Left lung (tissue), 4 donors: ENCODE measurements at regions not wholly inside any gene's neighbourhood (a gene's known extent, or its start where the extent isn't known, plus 50 kb on each side); places are given as distances from the start of the nearest gene placed in this dataset.

Experiments used
- ATAC-seq: fragments of 200-7000 bp; cut with Tn5 transposase; one replicate; pipeline ENCODE4 v1.9.1; 2020; ENCODE audit warnings: moderate library complexity
- DNase-seq, 4 donors: peaks; one replicate each; pipeline ENCODE4 v3.0.0-alpha.2; 2013 to 2020
- H3K27ac ChIP-seq, 2 donors: fragments of 200-600 bp; sonication (generic) in 1 of 2; one replicate each; pipeline versions ENCODE4 v1.5.0 to v1.8.0; 2020 to 2021
- H3K27me3 ChIP-seq, 2 donors: fragments of 200-600 bp; sonication (generic) in 1 of 2; one replicate each; pipeline versions ENCODE4 v1.5.0 to v1.8.0; 2020 to 2021
- H3K36me3 ChIP-seq, 2 donors: fragments of 200-600 bp; sonication (generic) in 1 of 2; one replicate each; pipeline versions ENCODE4 v1.5.0 to v1.8.0; 2020 to 2021
- H3K4me1 ChIP-seq, 2 donors: fragments of 200-600 bp; one replicate each; pipeline ENCODE4 v1.8.0; 2021
- H3K4me3 ChIP-seq, 2 donors: fragments of 200-600 bp; sonication (generic) in 1 of 2; one replicate each; pipeline versions ENCODE4 v1.5.0 to v1.8.0; 2020 to 2021; ENCODE audit warnings: mild to moderate bottlenecking in 1 of 2
- H3K9me3 ChIP-seq, 2 donors: fragments of 200-600 bp; sonication (generic) in 1 of 2; one replicate each; pipeline versions ENCODE4 v1.5.0 to v1.8.0; 2020 to 2021
- intact Hi-C, 2 donors: fragments of 100-400 bp; cut with DNase I; formaldehyde crosslinking; loops; one replicate each; pipeline versions ENCODE4 v1.11.2 to v1.14.2; 2022
- TF ChIP-seq, protein P1 (sequence below), 2 donors: fragments of 200-600 bp; sonication (generic) in 1 of 2; IDR thresholded peaks; one replicate each; pipeline versions ENCODE4 v1.5.0 to v1.8.0; 2021; ENCODE audit warnings: antibody characterized with exemption in 2 of 2
- donor health status: DM: no; HTN: yes; CAD: no.
- donor health status: DM: no; HTN: no; CAD: no.

DNA sequence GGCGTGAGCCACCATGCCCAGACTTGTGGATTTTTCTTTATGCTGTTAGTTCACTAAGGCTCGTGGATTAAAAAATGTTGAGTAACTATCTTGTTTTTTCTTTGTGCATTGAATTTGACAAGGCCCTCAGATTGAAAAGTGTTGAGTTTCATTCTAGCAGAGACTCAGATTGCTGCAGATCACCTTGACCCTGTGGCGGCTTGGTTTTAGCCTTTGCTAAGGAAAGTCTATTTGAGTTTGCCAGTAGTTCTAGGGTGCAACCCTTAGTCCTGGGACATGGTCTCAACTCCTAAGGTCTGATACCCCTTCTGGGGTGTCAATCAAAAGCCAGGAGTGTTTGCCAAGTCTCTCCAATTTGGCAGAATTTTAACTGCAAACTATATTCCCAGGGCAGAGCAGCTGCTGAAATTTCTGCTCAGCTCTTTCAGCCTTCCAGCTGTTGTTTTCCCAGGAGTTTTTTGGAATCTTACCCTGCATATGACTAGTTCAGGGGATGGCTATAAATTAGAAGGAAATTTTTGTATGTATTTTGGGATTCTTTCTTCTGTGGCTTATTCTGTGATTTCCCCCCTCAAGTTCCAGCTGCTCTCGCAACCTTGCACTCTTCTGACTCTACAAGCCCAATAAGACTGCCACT is 84.3 kb upstream of the HAND1 start:
- Histone ChIP-seq H3K27ac (no peak overlapping the region), H3K4me1 (no peaks in the 10 kb centered on the region), H3K9me3 (no peaks in the 10 kb centered on the region), H3K36me3 (no peaks in the 10 kb centered on the region), H3K4me3 (no peak overlapping the region), H3K27me3 (peaks cover 0 to 5% of the 10 kb centered on the region in 2 donors)
- intact Hi-C loops, result no loop called here
- ATAC-seq, result no peak
- TF ChIP-seq, protein P1, sequence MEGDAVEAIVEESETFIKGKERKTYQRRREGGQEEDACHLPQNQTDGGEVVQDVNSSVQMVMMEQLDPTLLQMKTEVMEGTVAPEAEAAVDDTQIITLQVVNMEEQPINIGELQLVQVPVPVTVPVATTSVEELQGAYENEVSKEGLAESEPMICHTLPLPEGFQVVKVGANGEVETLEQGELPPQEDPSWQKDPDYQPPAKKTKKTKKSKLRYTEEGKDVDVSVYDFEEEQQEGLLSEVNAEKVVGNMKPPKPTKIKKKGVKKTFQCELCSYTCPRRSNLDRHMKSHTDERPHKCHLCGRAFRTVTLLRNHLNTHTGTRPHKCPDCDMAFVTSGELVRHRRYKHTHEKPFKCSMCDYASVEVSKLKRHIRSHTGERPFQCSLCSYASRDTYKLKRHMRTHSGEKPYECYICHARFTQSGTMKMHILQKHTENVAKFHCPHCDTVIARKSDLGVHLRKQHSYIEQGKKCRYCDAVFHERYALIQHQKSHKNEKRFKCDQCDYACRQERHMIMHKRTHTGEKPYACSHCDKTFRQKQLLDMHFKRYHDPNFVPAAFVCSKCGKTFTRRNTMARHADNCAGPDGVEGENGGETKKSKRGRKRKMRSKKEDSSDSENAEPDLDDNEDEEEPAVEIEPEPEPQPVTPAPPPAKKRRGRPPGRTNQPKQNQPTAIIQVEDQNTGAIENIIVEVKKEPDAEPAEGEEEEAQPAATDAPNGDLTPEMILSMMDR (IDR thresholded peaks at IDR 0.05), result no peak
- DNase-seq, result no peak

DNA sequence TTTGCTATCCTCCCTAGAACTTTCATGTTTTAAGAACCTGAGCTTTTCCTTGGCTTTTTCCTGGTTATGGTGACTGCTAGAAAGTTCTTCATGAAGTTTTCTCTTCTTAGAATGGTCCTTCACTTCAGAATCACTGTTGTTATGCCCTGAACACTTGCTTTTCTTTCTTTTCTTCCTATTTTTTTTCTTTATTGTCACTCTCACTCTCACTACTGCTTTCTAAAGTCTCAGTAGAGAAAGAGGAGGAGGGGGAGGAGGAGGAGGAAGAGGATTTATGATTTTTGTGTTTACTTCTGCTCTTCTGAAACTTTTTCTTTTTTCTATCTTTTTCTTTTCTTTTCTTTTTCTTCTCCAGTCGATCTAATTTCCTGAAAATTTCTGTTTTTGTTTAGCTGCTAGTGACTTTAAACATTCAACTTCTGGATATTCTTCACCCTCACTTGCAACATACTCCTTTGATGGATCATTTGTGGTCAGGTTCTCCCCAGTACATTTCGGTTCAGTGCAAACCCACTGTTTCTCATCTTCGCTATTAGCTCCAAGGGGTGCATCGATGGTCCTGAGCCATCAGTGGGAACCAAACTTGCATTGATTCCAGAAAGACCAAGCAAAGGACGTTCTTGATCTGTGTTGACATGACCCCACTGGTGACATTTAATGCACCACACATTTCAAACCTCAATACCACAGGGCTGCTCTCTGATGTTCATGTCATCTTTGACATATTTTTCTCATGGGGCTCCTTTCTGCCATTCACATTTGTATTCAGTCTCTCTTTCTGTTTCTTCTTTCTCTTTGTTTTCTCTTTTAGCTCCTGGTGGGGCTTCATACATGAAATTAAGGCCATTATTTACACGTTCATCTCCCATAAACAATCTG is 81.6 kb upstream of the HAND1 start:
- peaks cover 0 to 5% of the 10 kb centered on the region in 2 donors for H3K27me3 ChIP-seq
- peaks cover 0 to 7% of the 10 kb centered on the region in 2 donors for H3K9me3 ChIP-seq
- ATAC-seq (no peak), DNase-seq (no peak)
- H3K4me1 ChIP-seq, result no peaks in the 10 kb centered on the region
- no peak overlapping the region for H3K4me3 ChIP-seq
- intact Hi-C loops, result no loop called here
- H3K36me3 ChIP-seq, result no peaks in the 10 kb centered on the region
- no peak overlapping the region for H3K27ac ChIP-seq
- TF ChIP-seq, protein P1 (IDR thresholded peaks at IDR 0.05), result no peak

GRCh38 chr5:154557548-154557947 is 79.5 kb upstream of the HAND1 start:
- Histone ChIP-seq H3K4me3 (no peak overlapping the region), H3K27me3 (no peaks in the 10 kb centered on the region), H3K9me3 (peaks cover 0 to 21% of the 10 kb centered on the region in 2 donors), H3K36me3 (no peaks in the 10 kb centered on the region), H3K27ac (no peak overlapping the region), H3K4me1 (no peaks in the 10 kb centered on the region)
- ATAC-seq (no peak), DNase-seq (no peak)
- TF ChIP-seq, protein P1 (IDR thresholded peaks at IDR 0.05), result no peak
- intact Hi-C loops, result no loop called here

- ATAC-seq, result no peak
- TF ChIP-seq, protein P1 (IDR thresholded peaks at IDR 0.05), result no peak
- H3K27ac ChIP-seq, result no peak overlapping the region
Measured at GRCh38 chr5:154547551-154547950, 69.5 kb upstream of the HAND1 start.

GRCh38 chr5:154546719-154547118 is 68.7 kb upstream of the HAND1 start:
- intact Hi-C loops, result no loop called here
- DNase-seq (no peak), ATAC-seq (no peak)
- TF ChIP-seq, protein P1 (IDR thresholded peaks at IDR 0.05), result no peak
- Histone ChIP-seq H3K9me3 (no peaks in the 10 kb centered on the region), H3K27ac (no peak overlapping the region), H3K4me1 (no peaks in the 10 kb centered on the region), H3K36me3 (no peaks in the 10 kb centered on the region), H3K4me3 (no peak overlapping the region), H3K27me3 (peaks cover 0 to 24% of the 10 kb centered on the region in 2 donors)

More at GRCh38 chr5:154547551-154547950, 69.5 kb upstream of the HAND1 start:
- no peaks in the 10 kb centered on the region for H3K4me1 ChIP-seq
- no peak for DNase-seq
- intact Hi-C loops, result no loop called here
- H3K4me3 ChIP-seq, result no peak overlapping the region
- H3K36me3 ChIP-seq, result no peaks in the 10 kb centered on the region
- peaks cover 0 to 15% of the 10 kb centered on the region in 2 donors for H3K27me3 ChIP-seq
- peaks cover 0 to 3% of the 10 kb centered on the region in 2 donors for H3K9me3 ChIP-seq
